GM18873 (cell line): ENCODE measurements at regions not wholly inside any gene's neighbourhood (a gene's known extent, or its start where the extent isn't known, plus 50 kb on each side); places are given as distances from the start of the nearest gene placed in this dataset.

ENCODE experiments used
- ATAC-seq: cut with Tn5 transposase; IDR thresholded peaks from one replicate; pipeline ENCODE4 v1.9.1; 2021; ENCODE audit warnings: mild to moderate bottlenecking, moderate library complexity, moderate number of reproducible peaks; ENCODE audit not compliant: unreplicated experiment, low FRiP score

- ATAC-seq = no peak
These were observed 227.2 kb upstream of the MON1B start for GRCh38 chr16:76963614-76964315.

GRCh38 chr16:76964464-76965154 is 226.4 kb upstream of the MON1B start:
- no peak for ATAC-seq

- ATAC-seq = no peak
These were observed 220.8 kb upstream of the MON1B start for GRCh38 chr16:76970087-76970744.

GRCh38 chr16:76970745-76971099 is 220.3 kb upstream of the MON1B start:
- no peak for ATAC-seq

GRCh38 chr16:76976101-76976500 is 214.9 kb upstream of the MON1B start:
- peak; percentile 92 for ATAC-seq

GRCh38 chr16:76976756-76977155 is 214.2 kb upstream of the MON1B start:
- ATAC-seq = no peak

- ATAC-seq = no peak
These were observed 206.8 kb upstream of the MON1B start for GRCh38 chr16:76984196-76984595.

GRCh38 chr16:76985392-76986045 is 205.5 kb upstream of the MON1B start:
- no peak for ATAC-seq

GRCh38 chr16:76988526-76988925 is 202.5 kb upstream of the MON1B start:
- ATAC-seq = no peak

- no peak for ATAC-seq
These were observed 188.3 kb upstream of the MON1B start for GRCh38 chr16:77002644-77003043.

- no peak for ATAC-seq
These were observed 181.5 kb upstream of the MON1B start for GRCh38 chr16:77009453-77009852.

GRCh38 chr16:77014441-77014840 is 176.5 kb upstream of the MON1B start:
- ATAC-seq = no peak

- no peak for ATAC-seq
These were observed 160.4 kb upstream of the MON1B start for GRCh38 chr16:77030600-77030999.

GRCh38 chr16:77033516-77033915 is 157.5 kb upstream of the MON1B start:
- no peak for ATAC-seq

- ATAC-seq = no peak
These were observed 155.6 kb upstream of the MON1B start for GRCh38 chr16:77035361-77035760.

GRCh38 chr16:77037696-77038347 is 153.2 kb upstream of the MON1B start:
- ATAC-seq = no peak

- ATAC-seq = no peak
These were observed 149.5 kb upstream of the MON1B start for GRCh38 chr16:77041468-77041867.

GRCh38 chr16:77043076-77043475 is 147.9 kb upstream of the MON1B start:
- no peak for ATAC-seq

GRCh38 chr16:77046206-77046605 is 144.8 kb upstream of the MON1B start:
- no peak for ATAC-seq

GRCh38 chr16:77048085-77048484 is 142.9 kb upstream of the MON1B start:
- ATAC-seq = no peak

- ATAC-seq = no peak
These were observed 141.4 kb upstream of the MON1B start for GRCh38 chr16:77049577-77049976.
